ENCODE measurements at regions not wholly inside any gene's neighbourhood (a gene's known extent, or its start where the extent isn't known, plus 50 kb on each side); places are given as distances from the start of the nearest gene placed in this dataset.

DNA sequence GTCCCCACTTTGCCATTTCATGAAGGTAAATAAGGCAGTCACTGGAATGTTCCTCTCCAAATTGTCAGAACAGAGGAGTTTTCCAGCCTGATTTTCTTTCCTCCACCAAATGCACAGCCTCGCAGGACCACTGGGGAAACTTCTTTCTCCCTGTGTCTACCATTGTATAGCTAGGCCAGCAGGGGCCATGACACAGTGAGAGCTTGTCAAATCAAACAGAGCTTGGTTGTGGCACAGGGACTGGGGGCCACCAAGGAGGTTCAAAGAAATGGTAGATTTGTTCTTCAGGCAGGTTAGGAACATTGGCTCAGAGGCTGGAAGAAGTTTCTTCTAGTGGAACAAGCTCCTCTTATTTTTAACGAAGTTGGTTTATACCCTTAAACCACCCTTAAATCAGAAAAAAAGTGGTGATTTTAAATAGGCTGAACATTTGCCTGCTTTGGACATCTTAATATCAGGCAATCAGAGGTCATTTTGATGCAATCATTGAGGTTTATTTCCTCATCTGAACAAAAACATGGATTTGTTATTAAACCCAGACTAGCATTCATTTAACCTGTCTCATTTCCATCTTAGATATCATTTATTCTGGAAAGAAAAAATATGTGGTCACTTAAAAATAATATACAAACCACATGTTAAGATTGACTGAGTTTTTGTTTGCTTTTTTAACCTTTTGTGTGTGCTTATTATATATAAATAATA, 105.6 kb downstream of the GTPBP8 start:
- TF ChIP-seq, protein P1, sequence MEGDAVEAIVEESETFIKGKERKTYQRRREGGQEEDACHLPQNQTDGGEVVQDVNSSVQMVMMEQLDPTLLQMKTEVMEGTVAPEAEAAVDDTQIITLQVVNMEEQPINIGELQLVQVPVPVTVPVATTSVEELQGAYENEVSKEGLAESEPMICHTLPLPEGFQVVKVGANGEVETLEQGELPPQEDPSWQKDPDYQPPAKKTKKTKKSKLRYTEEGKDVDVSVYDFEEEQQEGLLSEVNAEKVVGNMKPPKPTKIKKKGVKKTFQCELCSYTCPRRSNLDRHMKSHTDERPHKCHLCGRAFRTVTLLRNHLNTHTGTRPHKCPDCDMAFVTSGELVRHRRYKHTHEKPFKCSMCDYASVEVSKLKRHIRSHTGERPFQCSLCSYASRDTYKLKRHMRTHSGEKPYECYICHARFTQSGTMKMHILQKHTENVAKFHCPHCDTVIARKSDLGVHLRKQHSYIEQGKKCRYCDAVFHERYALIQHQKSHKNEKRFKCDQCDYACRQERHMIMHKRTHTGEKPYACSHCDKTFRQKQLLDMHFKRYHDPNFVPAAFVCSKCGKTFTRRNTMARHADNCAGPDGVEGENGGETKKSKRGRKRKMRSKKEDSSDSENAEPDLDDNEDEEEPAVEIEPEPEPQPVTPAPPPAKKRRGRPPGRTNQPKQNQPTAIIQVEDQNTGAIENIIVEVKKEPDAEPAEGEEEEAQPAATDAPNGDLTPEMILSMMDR (optimal IDR thresholded peaks at IDR 0.05 in 1 of 3, IDR thresholded peaks at IDR 0.05 in 1 of 3, conservative IDR thresholded peaks at IDR 0.05 in 1 of 3; ENCODE audit: extremely low read depth in 1 of 3, insufficient read depth in 2 of 3, low read length in 3 of 3), result no peak
- TF ChIP-seq EZH2 (IDR thresholded peaks at IDR 0.05; ENCODE audit: low read length), result no peak
